ENCODE measurements at regions not wholly inside any gene's neighbourhood (a gene's known extent, or its start where the extent isn't known, plus 50 kb on each side); places are given as distances from the start of the nearest gene placed in this dataset.

GRCh38 chr2:194257095-194257494 is 1399.9 kb upstream of the SLC39A10 start:
- no peak for TF ChIP-seq CTCF (IDR thresholded peaks at IDR 0.05; ENCODE audit: extremely low read depth, insufficient read depth, missing control alignments)
- no peak for DNase-seq (ENCODE audit: low spot score)
- in situ Hi-C loops (cut with MboI; ENCODE audit: low pct_unique_long_range_greater_than_20kb, low sequenced_read_pairs, unreplicated experiment), result no loop called here

DNA sequence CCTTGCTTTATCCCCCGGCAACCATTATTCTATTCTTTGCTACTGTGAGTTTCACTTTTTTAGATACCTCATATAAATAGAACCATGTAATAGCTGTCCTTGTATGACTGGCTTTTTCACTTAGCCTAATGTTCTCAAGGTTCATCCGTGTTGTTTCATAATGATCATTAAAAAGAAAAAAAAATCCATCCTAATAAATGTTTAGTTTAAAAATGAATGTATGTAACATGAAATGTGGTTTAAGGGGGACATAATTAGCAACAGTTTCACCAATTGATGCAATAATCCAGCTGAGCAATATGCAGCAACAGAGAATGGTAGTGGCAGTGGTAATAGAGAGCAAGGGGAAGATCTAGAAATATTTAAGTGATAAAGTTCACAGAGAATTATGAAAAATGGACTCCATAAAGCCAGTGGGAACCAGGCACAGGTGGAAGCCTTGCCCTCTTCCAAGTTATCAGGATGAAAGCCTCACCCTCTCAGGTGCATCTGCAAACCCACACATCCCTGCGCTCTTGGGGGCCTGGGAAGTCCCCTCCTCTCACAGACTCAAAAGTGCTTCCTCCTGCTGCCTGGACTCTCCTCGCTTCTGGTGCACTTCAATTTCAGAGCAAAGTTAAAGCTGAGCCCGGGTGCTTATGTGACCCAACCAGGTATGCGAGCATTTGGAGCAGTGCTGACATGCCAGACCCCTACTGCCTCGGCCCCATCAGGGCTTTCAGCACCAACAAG is 1403.3 kb upstream of the SLC39A10 start:
- DNase-seq (ENCODE audit: low spot score), result no peak
- in situ Hi-C loops (cut with MboI; ENCODE audit: low pct_unique_long_range_greater_than_20kb, low sequenced_read_pairs, unreplicated experiment), result no loop called here
- no peak for TF ChIP-seq CTCF (IDR thresholded peaks at IDR 0.05; ENCODE audit: extremely low read depth, insufficient read depth, missing control alignments)

DNA sequence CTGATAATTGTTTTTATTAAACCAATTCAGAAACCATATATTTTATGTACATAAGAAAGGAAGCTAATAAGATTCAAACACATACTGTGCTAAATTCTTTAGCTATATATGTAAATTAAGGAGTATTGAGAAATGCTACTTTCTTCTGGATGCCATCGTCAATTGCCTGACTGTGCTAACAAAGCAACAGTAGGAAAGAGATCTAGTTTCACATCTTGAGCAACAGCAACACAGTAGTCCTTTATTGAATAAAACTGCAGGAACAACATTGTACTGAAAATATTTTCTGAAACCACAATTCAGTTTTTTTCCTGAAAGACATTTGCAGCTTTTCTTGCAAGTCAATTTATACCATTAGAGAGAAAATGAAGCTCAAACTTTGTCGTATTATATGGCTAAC is 1404.9 kb upstream of the SLC39A10 start:
- TF ChIP-seq CTCF (IDR thresholded peaks at IDR 0.05; ENCODE audit: extremely low read depth, insufficient read depth, missing control alignments), result no peak
- no peak for DNase-seq (ENCODE audit: low spot score)
- in situ Hi-C loops (cut with MboI; ENCODE audit: low pct_unique_long_range_greater_than_20kb, low sequenced_read_pairs, unreplicated experiment), result no loop called here

DNA sequence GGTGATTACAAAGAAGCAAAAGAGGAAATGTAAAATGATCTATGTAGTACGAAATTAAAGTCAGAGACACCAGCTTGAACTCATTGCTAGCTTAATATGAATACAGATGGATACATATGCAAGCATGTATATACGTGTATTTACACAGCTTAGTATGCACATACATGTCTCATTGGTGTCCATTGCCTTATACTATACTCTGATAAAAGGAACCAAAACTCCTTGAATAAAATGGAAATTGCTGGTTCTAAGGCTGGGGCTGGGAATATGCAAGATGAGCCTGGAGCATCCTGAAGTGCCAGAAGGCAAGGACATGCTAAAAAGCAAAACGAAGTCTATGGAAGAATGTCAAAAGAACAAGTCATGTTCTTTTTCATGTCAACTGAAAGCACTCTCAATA is 1424.4 kb upstream of the SLC39A10 start:
- TF ChIP-seq CTCF (IDR thresholded peaks at IDR 0.05; ENCODE audit: extremely low read depth, insufficient read depth, missing control alignments), result no peak
- in situ Hi-C loops (cut with MboI; ENCODE audit: low pct_unique_long_range_greater_than_20kb, low sequenced_read_pairs, unreplicated experiment), result no loop called here

GRCh38 chr2:194223218-194223617 is 1433.8 kb upstream of the SLC39A10 start:
- in situ Hi-C loops (cut with MboI; ENCODE audit: low pct_unique_long_range_greater_than_20kb, low sequenced_read_pairs, unreplicated experiment), result no loop called here
- no peak for DNase-seq (ENCODE audit: low spot score)
- TF ChIP-seq CTCF (IDR thresholded peaks at IDR 0.05; ENCODE audit: extremely low read depth, insufficient read depth, missing control alignments), result no peak

More for the DNA sequence above, 1424.4 kb upstream of the SLC39A10 start:
- DNase-seq (ENCODE audit: low spot score), result no peak

DNA sequence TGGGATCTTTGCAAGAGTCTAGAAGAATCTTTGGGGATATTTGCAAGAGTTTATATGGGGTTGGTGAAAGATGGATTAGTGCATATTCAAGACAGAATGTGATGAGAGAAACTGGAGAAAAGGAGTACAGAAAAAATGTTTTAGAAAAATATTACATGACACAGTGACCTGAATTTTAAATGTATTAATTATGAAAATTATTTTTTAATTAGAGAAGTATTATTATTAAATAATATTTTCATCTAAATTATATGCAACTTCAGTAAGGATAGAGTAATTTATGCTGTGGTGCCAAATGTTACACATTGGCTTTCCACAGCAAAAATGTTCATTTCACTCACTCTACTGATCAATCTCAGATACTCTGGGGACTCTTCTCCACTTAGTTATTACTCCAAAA is 1442.8 kb upstream of the SLC39A10 start:
- no peak for DNase-seq (ENCODE audit: low spot score)
- in situ Hi-C loops (cut with MboI; ENCODE audit: low pct_unique_long_range_greater_than_20kb, low sequenced_read_pairs, unreplicated experiment), result no loop called here
- no peak for TF ChIP-seq CTCF (IDR thresholded peaks at IDR 0.05; ENCODE audit: extremely low read depth, insufficient read depth, missing control alignments)
